GM12892 (cell line): ENCODE measurements at regions not wholly inside any gene's neighbourhood (a gene's known extent, or its start where the extent isn't known, plus 50 kb on each side); places are given as distances from the start of the nearest gene placed in this dataset.

Experiments used
- POLR2A ChIP-seq: IDR thresholded peaks from 2 replicates; pipeline ENCODE4 v1.6.1; 2011; ENCODE audit warnings: low read depth, low read length, control low read depth
- POLR2AphosphoS5 ChIP-seq: IDR thresholded peaks from 2 replicates; pipeline ENCODE4 v1.6.1; 2011; ENCODE audit warnings: low read depth, low read length, control low read depth
- TAF1 ChIP-seq: IDR thresholded peaks from 2 replicates; pipeline ENCODE4 v1.6.1; 2011; ENCODE audit warnings: low read depth, mild to moderate bottlenecking, control low read depth, low read length, borderline replicate concordance

DNA sequence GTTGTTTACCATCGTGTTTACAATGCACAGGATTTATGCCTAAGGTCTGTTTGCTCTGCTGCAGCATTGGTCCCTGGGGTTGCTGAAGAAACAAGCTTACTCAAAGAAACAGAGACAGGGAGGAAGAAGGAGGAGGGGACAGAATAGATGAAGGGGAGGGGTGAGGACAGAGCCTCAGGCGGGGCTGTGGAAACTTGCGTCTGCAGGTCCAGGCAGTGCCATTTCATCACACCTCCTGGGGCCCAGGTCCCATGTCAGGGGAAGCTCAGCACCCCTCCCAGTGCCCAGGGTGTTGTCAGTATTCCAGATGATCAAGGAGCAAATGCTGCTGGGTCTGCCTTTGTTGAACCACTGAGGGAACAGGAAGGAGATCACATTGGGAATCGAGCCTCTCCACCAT, 1406.8 kb downstream of the TBC1D22A start:
- TF ChIP-seq POLR2A (no peak), POLR2AphosphoS5 (no peak), TAF1 (no peak)
